Femur (tissue), 1 donor: ENCODE measurements at regions not wholly inside any gene's neighbourhood (a gene's known extent, or its start where the extent isn't known, plus 50 kb on each side); places are given as distances from the start of the nearest gene placed in this dataset.

Experiments used
- DNase-seq: peaks from one replicate; pipeline ENCODE4 v3.0.0-alpha.2; 2017

GRCh38 chr11:116527180-116527991 is 245.4 kb downstream of the BUD13 start:
- DNase-seq = no peak

DNA sequence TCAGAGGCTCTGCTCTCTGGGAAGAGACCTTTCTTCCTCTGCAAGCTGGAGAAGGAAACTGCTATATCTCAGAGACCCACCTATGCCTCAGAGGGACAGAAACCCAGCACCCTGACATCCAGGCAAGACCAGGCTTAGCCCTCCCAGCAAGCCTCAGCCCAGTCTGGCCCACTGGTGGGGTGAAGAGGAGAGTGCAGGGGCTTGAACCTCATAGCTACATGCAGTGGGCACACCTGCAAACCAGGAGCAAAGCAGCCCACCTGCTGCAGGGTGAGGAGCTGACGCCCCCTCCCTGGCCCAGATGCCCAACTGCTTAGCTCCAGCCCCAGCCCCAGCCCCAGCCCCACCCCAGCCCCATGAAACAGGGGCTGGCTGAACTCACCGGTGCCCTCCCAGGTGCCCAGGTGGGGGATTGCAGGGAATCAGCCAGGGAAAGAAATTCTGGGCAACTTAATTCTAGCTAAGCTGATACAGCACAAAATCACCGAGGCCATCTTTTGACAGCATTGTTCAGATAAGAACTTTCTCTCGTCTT is 246.8 kb downstream of the BUD13 start:
- no peak for DNase-seq

DNA sequence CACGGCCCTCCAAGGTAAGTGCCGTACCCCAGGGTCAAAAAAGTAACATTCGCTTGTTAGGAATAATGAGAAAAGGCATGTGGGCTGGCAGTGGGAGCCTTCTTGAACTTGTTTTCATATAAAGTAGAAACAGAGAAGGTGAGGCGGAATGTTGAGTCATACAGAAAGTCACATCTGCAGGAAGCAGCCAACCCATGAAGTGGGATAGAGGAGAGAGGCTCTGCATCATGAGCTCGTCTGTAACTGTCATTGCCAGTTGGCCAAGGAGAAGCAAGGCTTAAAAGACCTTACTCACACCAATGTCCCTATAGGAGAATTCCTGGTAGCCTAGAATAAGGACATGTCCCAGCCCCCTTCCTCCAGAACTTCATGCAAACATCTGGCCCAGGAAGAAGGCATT is 253.3 kb downstream of the BUD13 start:
- no peak for DNase-seq

GRCh38 chr11:116518141-116518540 is 254.6 kb downstream of the BUD13 start:
- no peak for DNase-seq

- DNase-seq = no peak
Measured at GRCh38 chr11:116517584-116517983, 255.2 kb downstream of the BUD13 start.

DNA sequence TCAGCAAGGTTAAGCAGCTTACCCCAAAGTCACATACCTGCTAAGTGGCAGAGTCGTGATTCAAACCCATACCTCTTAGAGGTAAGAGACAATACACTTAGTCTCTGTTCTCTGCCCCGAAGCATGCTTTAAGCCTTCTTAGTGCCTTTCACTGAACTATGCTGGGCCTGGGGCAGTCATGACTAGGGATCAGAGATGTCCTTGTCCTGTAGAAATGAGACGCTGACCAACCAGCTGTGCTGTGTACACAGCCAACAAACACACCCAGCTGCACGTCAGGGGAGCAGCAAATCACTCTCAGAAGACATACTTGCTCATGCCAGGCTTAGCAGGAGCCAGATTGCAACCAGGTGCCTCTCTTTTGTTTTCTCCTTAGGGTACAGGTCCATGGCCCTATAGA is 255.7 kb downstream of the BUD13 start:
- no peak for DNase-seq

- DNase-seq = no peak
Measured at GRCh38 chr11:116515664-116516184, 257.1 kb downstream of the BUD13 start.

DNA sequence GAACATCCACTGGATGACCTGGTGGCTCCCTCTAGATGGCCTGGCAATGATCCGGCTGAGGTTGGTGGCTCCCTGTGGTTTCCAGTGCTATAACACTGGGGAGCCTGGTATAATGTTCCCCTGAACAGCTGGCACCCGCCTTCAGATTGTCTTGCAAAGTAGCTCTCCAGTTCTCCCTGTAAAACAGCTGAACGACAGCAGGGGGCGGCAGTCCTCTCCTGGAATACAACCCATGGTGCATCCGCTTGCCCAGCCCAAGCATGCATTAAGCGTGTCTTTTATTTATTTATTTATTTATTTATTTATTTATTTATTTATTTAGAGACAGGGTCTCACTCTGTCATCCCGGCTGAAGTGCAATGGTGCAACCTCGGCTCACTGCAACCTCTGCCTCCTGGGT is 258.9 kb downstream of the BUD13 start:
- DNase-seq = no peak

- DNase-seq = no peak
Measured at GRCh38 chr11:116513278-116513823, 259.4 kb downstream of the BUD13 start.

DNA sequence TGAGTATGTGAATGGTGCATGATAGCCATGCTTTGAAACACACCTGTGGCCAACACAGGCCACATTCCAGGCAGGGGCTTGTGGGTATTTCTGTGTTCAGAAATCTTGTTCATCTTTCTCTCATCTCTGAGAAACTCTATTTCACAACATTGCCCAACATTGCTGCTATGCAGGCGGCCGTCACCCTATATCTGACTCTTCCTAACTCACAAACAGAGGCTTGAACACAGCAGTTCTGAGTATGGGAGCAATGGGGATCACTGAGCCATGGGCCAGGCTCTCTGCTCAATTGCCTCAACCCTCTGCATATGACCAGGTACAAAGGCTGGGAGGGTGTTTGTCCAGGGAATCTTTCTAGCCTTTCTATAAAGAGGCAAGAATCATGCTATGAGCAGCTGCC is 259.9 kb downstream of the BUD13 start:
- DNase-seq = no peak

- no peak for DNase-seq
Measured at GRCh38 chr11:116511684-116512083, 261.1 kb downstream of the BUD13 start.

- no peak for DNase-seq
Measured at GRCh38 chr11:116510886-116511650, 261.7 kb downstream of the BUD13 start.

DNA sequence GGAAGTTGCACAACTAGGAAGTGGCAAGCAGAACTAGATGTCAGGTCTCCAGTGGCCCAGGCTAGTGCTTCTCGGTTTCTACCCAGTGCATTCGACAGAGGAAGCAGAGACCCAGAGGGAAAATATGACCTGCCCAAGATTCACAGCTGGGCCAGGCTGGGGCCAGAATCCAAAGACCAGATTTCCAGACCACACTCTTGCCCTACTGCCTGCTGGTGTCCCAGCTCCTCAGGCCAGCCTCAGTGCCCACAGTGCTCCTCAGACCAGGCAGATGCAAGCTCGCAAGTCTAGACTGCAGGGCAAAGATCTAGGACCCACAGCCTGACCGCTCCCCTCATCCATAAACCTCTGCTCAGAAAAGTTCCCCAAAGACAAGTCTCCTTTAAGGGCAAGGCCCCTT is 262.6 kb downstream of the BUD13 start:
- DNase-seq = no peak

GRCh38 chr11:116509551-116509950 is 263.2 kb downstream of the BUD13 start:
- DNase-seq = no peak

DNA sequence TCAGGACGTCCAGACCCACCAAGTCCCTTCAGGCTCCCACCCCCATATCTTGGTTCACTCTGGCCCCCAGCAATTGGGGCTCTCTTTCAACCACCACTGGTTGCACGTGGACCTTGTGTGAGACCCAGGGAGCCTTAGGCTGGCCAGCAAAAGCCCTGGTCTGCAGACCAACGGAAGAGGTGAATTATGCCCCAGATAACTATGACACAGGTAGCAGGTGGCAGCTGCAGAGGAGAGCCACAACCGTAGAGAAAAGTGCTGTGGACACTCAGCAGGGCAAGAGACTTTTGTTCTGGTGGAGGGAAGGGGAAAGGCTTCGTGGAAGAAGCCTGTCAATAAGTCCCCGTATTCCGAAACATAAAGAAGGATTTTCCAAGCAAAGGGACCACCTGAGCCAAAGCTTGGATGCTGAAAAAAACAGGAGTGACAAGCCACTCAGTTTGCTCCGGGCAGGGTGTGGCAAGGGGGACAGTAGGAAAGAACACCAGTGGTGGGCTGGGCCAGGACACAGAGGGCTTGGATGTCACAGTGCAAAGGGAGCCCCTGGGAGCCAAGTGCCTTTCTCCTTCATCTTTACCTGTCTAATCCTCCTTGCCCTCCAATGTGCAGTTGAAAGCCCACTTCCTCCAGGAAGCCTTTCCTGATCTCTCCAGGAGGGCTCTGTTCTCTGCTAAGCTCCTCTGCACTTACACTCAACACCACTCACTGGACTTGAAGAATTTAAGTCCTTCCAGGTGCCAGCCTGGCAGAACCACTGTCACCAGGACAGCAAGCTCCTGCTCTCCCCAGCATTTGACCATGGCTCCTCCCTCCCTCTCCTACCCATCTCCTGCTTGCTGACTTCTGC is 264.7 kb downstream of the BUD13 start:
- DNase-seq = no peak

GRCh38 chr11:116507016-116507415 is 265.8 kb downstream of the BUD13 start:
- DNase-seq = no peak

- DNase-seq = no peak
Measured at GRCh38 chr11:116506263-116506825, 266.4 kb downstream of the BUD13 start.

- no peak for DNase-seq
Measured at GRCh38 chr11:116505298-116506262, 267.2 kb downstream of the BUD13 start.

DNA sequence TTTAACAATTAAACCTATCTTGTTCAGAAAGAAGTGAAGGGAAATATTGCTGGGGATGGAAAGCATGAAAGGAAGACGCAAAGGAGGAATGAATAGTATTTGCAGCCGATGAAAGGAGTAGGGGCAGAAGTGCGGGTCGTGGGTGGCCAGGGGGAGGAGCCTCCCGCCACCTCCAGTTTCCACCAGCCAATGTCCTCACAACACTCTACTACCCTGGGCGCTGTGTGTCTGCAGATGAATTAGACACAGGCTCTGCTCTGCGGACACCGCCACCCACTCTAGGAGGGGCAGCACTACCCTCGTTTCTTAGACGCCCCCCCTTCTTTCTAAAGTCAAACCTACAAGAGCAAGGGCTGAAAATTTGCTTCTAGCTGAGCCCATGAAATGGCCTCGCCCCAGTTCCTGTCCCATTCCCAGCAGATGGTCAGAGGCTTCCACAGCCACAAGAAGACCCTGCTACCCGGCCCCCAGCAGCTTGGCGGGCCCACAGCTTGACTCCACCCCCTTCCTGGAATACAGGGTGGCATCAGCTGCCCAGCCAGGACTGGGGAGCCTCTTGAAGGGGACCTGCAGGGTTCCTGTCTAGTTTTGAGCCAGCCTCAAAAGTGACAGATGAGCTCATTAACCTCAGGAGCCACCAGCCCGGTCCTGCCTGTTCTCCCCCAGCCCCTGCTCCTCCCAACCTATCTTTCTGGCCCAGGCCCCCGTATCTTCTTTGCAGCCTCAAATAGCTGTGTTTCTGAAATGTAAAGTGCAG is 268.1 kb downstream of the BUD13 start:
- DNase-seq = no peak
